HepG2 (cell line): ENCODE measurements at regions not wholly inside any gene's neighbourhood (a gene's known extent, or its start where the extent isn't known, plus 50 kb on each side); places are given as distances from the start of the nearest gene placed in this dataset.

ENCODE experiments used
- CTCF ChIP-seq: sonication (generic); formaldehyde crosslinking; IDR thresholded peaks from 2 replicates; pipeline ENCODE4 v1.5.0; 2020; ENCODE audit warnings: mild to moderate bottlenecking, missing genetic modification reagents, moderate library complexity
- KAT2B ChIP-seq: fragments of 150-350 bp; IDR thresholded peaks from 2 replicates; pipeline ENCODE4 v1.6.1; 2014; ENCODE audit warnings: low read depth, low read length, borderline replicate concordance
- MAF1 ChIP-seq: sonication (generic); formaldehyde crosslinking; IDR thresholded peaks from 2 replicates; pipeline ENCODE4 v1.5.0; 2020; ENCODE audit warnings: missing genetic modification reagents, borderline replicate concordance
- NBN ChIP-seq: fragments of 450-650 bp; conservative IDR thresholded peaks from 2 replicates; pipeline ENCODE4 v1.6.1; 2017
- SIN3A ChIP-seq: IDR thresholded peaks from 2 replicates; pipeline ENCODE4 v1.6.1; 2011; ENCODE audit warnings: low read depth, mild to moderate bottlenecking, control low read depth, low read length, borderline replicate concordance

GRCh38 chr4:137278431-137278830 is 253.9 kb downstream of the PCDH18 start:
- TF ChIP-seq KAT2B = no peak
- TF ChIP-seq CTCF = no peak
- TF ChIP-seq SIN3A = no peak
- TF ChIP-seq MAF1 (CRISPR knock-in tag) = no peak
- no peak for TF ChIP-seq NBN
